Caco-2 (cell line): ENCODE measurements at regions not wholly inside any gene's neighbourhood (a gene's known extent, or its start where the extent isn't known, plus 50 kb on each side); places are given as distances from the start of the nearest gene placed in this dataset.

Experiments
- BruUV-seq: library from RNA; stranded (reverse); fragments of 400-500 nt; replicated peaks from 2 replicates; lab custom pipeline; 2021; lab: Mats Ljungman, UMichigan
- CTCF ChIA-PET: fragments of 300-600 bp; sonication (Branson Sonifier 250); formaldehyde crosslinking; loops from one replicate; lab custom pipeline; 2022; ENCODE audit warnings: antibody characterized with exemption; lab: Charles Lee
- POLR2A ChIA-PET: fragments of 300-600 bp; sonication (Branson Sonifier 250); formaldehyde crosslinking; loops from one replicate; lab custom pipeline; 2022; ENCODE audit warnings: antibody characterized with exemption; lab: Charles Lee
- DNase-seq, 2 experiments: peaks; one replicate each; pipeline versions ENCODE4 v3.0.0 to v3.0.0-alpha.2; 2020 to 2022
- H3K27me3 ChIP-seq: replicated peaks from 2 replicates; pipeline ENCODE4 v1.6.0; 2011; ENCODE audit warnings: low read length; ENCODE audit not compliant: control insufficient read depth, insufficient read depth
- H3K36me3 ChIP-seq: 2 replicates; pipeline ENCODE4 v1.5.1; 2011; ENCODE audit warnings: low read length; ENCODE audit not compliant: control insufficient read depth, insufficient read depth
- H3K4me1 ChIP-seq: fragments of 250-450 bp; sonication (Bioruptor Pico); 2 replicates; pipeline ENCODE4 v1.5.1; 2020; ENCODE audit warnings: mild to moderate bottlenecking
- H3K4me3 ChIP-seq: 2 replicates; pipeline ENCODE4 v1.5.1; 2011; ENCODE audit warnings: low read depth, mild to moderate bottlenecking, control low read depth, low read length
- H3K9me3 ChIP-seq: fragments of 250-450 bp; sonication (Bioruptor Pico); 2 replicates; pipeline ENCODE4 v1.5.1; 2020; ENCODE audit warnings: mild to moderate bottlenecking, moderate library complexity
- H3K27ac Mint-ChIP-seq: one replicate; pipeline ENCODE4 v1.8.0; 2022; ENCODE audit warnings: mixed read lengths; ENCODE audit not compliant: unreplicated experiment
- H3K27me3 Mint-ChIP-seq: one replicate; pipeline ENCODE4 v1.8.0; 2022; ENCODE audit warnings: mixed read lengths; ENCODE audit not compliant: insufficient read depth, unreplicated experiment
- H3K36me3 Mint-ChIP-seq: one replicate; pipeline ENCODE4 v1.8.0; 2022; ENCODE audit warnings: mild to moderate bottlenecking, mixed read lengths; ENCODE audit not compliant: insufficient read depth, unreplicated experiment
- H3K4me1 Mint-ChIP-seq: one replicate; pipeline ENCODE4 v1.8.0; 2022; ENCODE audit warnings: low read depth, mixed read lengths; ENCODE audit not compliant: unreplicated experiment
- H3K4me3 Mint-ChIP-seq: one replicate; pipeline ENCODE4 v1.8.0; 2022; ENCODE audit warnings: mild to moderate bottlenecking, moderate library complexity, mixed read lengths; ENCODE audit not compliant: unreplicated experiment
- H3K9me3 Mint-ChIP-seq: one replicate; pipeline ENCODE4 v1.8.0; 2022; ENCODE audit warnings: mixed read lengths; ENCODE audit not compliant: unreplicated experiment
- CTCF ChIP-seq, 2 experiments: fragments of 200-600 bp in 1 of 2; IDR thresholded peaks; 1 replicate in 1 of 2; 2 replicates in 1 of 2; pipeline versions ENCODE4 v1.5.1 to v1.8.0; 2011 to 2022; ENCODE audit warnings: antibody characterized with exemption in 1 of 2, control low read depth in 1 of 2, inconsistent platforms in 1 of 2, low read depth in 1 of 2, low read length in 1 of 2, mild to moderate bottlenecking in 1 of 2, moderate library complexity in 1 of 2; ENCODE audit not compliant: insufficient read depth in 1 of 2, severe bottlenecking in 1 of 2, unreplicated experiment in 1 of 2
- intact Hi-C: fragments of 100-400 bp; cut with micrococcal nuclease; formaldehyde crosslinking; loops from one replicate; pipeline ENCODE4 v1.10.0; 2022; ENCODE audit not compliant: unreplicated experiment

GRCh38 chr6:119443993-119444641 is 94.6 kb upstream of the MAN1A1 start:
- peaks cover 4% of the 10 kb centered on the region for H3K4me1 Mint-ChIP-seq
- no peaks in the 10 kb centered on the region for H3K36me3 Mint-ChIP-seq
- ChIA-PET POLR2A (no interaction called here), CTCF (no interaction called here)
- intact Hi-C loops: no loop called here
- H3K27me3 Mint-ChIP-seq: peaks cover 4% of the 10 kb centered on the region
- Histone ChIP-seq H3K9me3 (no peaks in the 10 kb centered on the region), H3K4me1 (no peaks in the 10 kb centered on the region), H3K27me3 (no peaks in the 10 kb centered on the region), H3K36me3 (no peaks in the 10 kb centered on the region), H3K4me3 (no peak overlapping the region)
- H3K9me3 Mint-ChIP-seq: no peaks in the 10 kb centered on the region
- DNase-seq: no peak
- no peak overlapping the region for H3K27ac Mint-ChIP-seq
- no TSS peak for BruUV-seq
- no peak overlapping the region for H3K4me3 Mint-ChIP-seq
- no peak for TF ChIP-seq CTCF (IDR thresholded peaks at IDR 0.05; ENCODE audit: insufficient read depth in 1 of 2, low read depth in 1 of 2, low read length in 1 of 2, severe bottlenecking in 1 of 2, unreplicated experiment in 1 of 2)

GRCh38 chr6:119442776-119443184 is 93.2 kb upstream of the MAN1A1 start:
- TF ChIP-seq CTCF (IDR thresholded peaks at IDR 0.05; ENCODE audit: insufficient read depth in 1 of 2, low read depth in 1 of 2, low read length in 1 of 2, severe bottlenecking in 1 of 2, unreplicated experiment in 1 of 2): no peak
- Histone ChIP-seq H3K9me3 (no peaks in the 10 kb centered on the region), H3K27me3 (no peaks in the 10 kb centered on the region), H3K36me3 (no peaks in the 10 kb centered on the region), H3K4me3 (no peak overlapping the region), H3K4me1 (no peaks in the 10 kb centered on the region)
- POLR2A ChIA-PET: no interaction called here
- CTCF ChIA-PET: no interaction called here
- intact Hi-C loops: no loop called here
- Mint-ChIP-seq H3K36me3 (no peaks in the 10 kb centered on the region), H3K9me3 (no peaks in the 10 kb centered on the region), H3K4me1 (no peaks in the 10 kb centered on the region), H3K4me3 (no peak overlapping the region), H3K27me3 (peaks cover 4% of the 10 kb centered on the region), H3K27ac (no peak overlapping the region)
- BruUV-seq: no TSS peak
- DNase-seq: no peak

- ChIA-PET POLR2A (no interaction called here), CTCF (no interaction called here)
- no peak for TF ChIP-seq CTCF (IDR thresholded peaks at IDR 0.05; ENCODE audit: insufficient read depth in 1 of 2, low read depth in 1 of 2, low read length in 1 of 2, severe bottlenecking in 1 of 2, unreplicated experiment in 1 of 2)
- no peaks in the 10 kb centered on the region for H3K36me3 ChIP-seq
- no peaks in the 10 kb centered on the region for H3K27me3 ChIP-seq
- H3K9me3 Mint-ChIP-seq: no peaks in the 10 kb centered on the region
- no peak overlapping the region for H3K4me3 ChIP-seq
- BruUV-seq: no TSS peak
- no peaks in the 10 kb centered on the region for H3K4me1 ChIP-seq
- H3K9me3 ChIP-seq: no peaks in the 10 kb centered on the region
- H3K27me3 Mint-ChIP-seq: peaks cover 4% of the 10 kb centered on the region
- H3K4me1 Mint-ChIP-seq: no peaks in the 10 kb centered on the region
- no peak for DNase-seq
- intact Hi-C loops: no loop called here
- no peak overlapping the region for H3K27ac Mint-ChIP-seq
- H3K4me3 Mint-ChIP-seq: no peak overlapping the region
- no peaks in the 10 kb centered on the region for H3K36me3 Mint-ChIP-seq
These were observed 91.4 kb upstream of the MAN1A1 start for GRCh38 chr6:119440953-119441352.
